HG03565 (cell line): ENCODE measurements at regions not wholly inside any gene's neighbourhood (a gene's known extent, or its start where the extent isn't known, plus 50 kb on each side); places are given as distances from the start of the nearest gene placed in this dataset.
"Not testable (repeated sequence)": the region's sequence is repeated elsewhere in the genome, so short reads cannot be mapped to it uniquely, and the experiment has no call there.

ENCODE experiments used
- ATAC-seq: cut with Tn5 transposase; IDR thresholded peaks from one replicate; pipeline ENCODE4 v1.9.1; 2021; ENCODE audit warnings: mild to moderate bottlenecking, moderate library complexity; ENCODE audit not compliant: unreplicated experiment

GRCh38 chr20:22941550-22941949 lies 93.6 kb upstream of the SSTR4 start:
- no peak for ATAC-seq

GRCh38 chr20:22942742-22943141 lies 92.4 kb upstream of the SSTR4 start:
- no peak for ATAC-seq

GRCh38 chr20:22944062-22944461 lies 91.0 kb upstream of the SSTR4 start:
- no peak for ATAC-seq

- ATAC-seq: no peak
Measured at GRCh38 chr20:22944936-22945335, 90.2 kb upstream of the SSTR4 start.

GRCh38 chr20:22946596-22946995 lies 88.5 kb upstream of the SSTR4 start:
- no peak for ATAC-seq

GRCh38 chr20:22949331-22950109 lies 85.6 kb upstream of the SSTR4 start:
- no peak for ATAC-seq

- ATAC-seq: no peak
Measured at GRCh38 chr20:22951966-22952365, 83.1 kb upstream of the SSTR4 start.

GRCh38 chr20:22954661-22955060 lies 80.5 kb upstream of the SSTR4 start:
- no peak for ATAC-seq

- no peak for ATAC-seq
Measured at GRCh38 chr20:22958390-22958789, 76.7 kb upstream of the SSTR4 start.

- no peak for ATAC-seq
Measured at GRCh38 chr20:22962567-22963439, 72.3 kb upstream of the SSTR4 start.

- no peak for ATAC-seq
Measured at GRCh38 chr20:22963581-22963980, 71.5 kb upstream of the SSTR4 start.

GRCh38 chr20:22966787-22967464 lies 68.2 kb upstream of the SSTR4 start:
- ATAC-seq: no peak

GRCh38 chr20:22967706-22968105 lies 67.4 kb upstream of the SSTR4 start:
- not testable (repeated sequence) for ATAC-seq

- ATAC-seq: not testable (repeated sequence)
Measured at GRCh38 chr20:22969031-22969430, 66.1 kb upstream of the SSTR4 start.

GRCh38 chr20:22971077-22971476 lies 64.0 kb upstream of the SSTR4 start:
- not testable (repeated sequence) for ATAC-seq

GRCh38 chr20:22974354-22974753 lies 60.8 kb upstream of the SSTR4 start:
- no peak for ATAC-seq

- ATAC-seq: no peak
Measured at GRCh38 chr20:22977047-22977785, 57.9 kb upstream of the SSTR4 start.

GRCh38 chr20:22984008-22984407 lies 51.1 kb upstream of the SSTR4 start:
- ATAC-seq: no peak

- ATAC-seq: no peak
Measured at GRCh38 chr20:22984606-22985005, 50.5 kb upstream of the SSTR4 start.

- no peak for ATAC-seq
Measured at GRCh38 chr20:22985239-22985778, 49.8 kb upstream of the SSTR4 start.
